ENCODE measurements at regions not wholly inside any gene's neighbourhood (a gene's known extent, or its start where the extent isn't known, plus 50 kb on each side); places are given as distances from the start of the nearest gene placed in this dataset.

- no peak for DNase-seq (ENCODE audit: low read depth in 1 of 2, low spot score in 1 of 2)
- no peaks in the 10 kb centered on the region for H3K27me3 ChIP-seq
- no peaks in the 10 kb centered on the region for H3K4me1 ChIP-seq (ENCODE audit: low read depth)
- H3K4me3 ChIP-seq, result no peak overlapping the region
- H3K36me3 ChIP-seq, result no peaks in the 10 kb centered on the region
- no peak overlapping the region for H3K27ac ChIP-seq
- H3K9me3 ChIP-seq (ENCODE audit: low read depth), result no peaks in the 10 kb centered on the region
- no peak for TF ChIP-seq CTCF (IDR thresholded peaks at IDR 0.05; ENCODE audit: low read depth, low read length)
Observed at GRCh38 chr7:48728799-48729198, 195.5 kb upstream of the CDC14C start.

- Histone ChIP-seq H3K27me3 (no peaks in the 10 kb centered on the region), H3K4me3 (no peak overlapping the region), H3K27ac (no peak overlapping the region), H3K4me1 (ENCODE audit: low read depth) (no peaks in the 10 kb centered on the region), H3K9me3 (ENCODE audit: low read depth) (no peaks in the 10 kb centered on the region), H3K36me3 (no peaks in the 10 kb centered on the region)
- no peak for DNase-seq (ENCODE audit: low read depth in 1 of 2, low spot score in 1 of 2)
- no peak for TF ChIP-seq CTCF (IDR thresholded peaks at IDR 0.05; ENCODE audit: low read depth, low read length)
Observed at GRCh38 chr7:48734695-48735406, 189.5 kb upstream of the CDC14C start.

- Histone ChIP-seq H3K36me3 (no peaks in the 10 kb centered on the region), H3K27me3 (no peaks in the 10 kb centered on the region), H3K9me3 (ENCODE audit: low read depth) (no peaks in the 10 kb centered on the region), H3K4me1 (ENCODE audit: low read depth) (no peaks in the 10 kb centered on the region), H3K4me3 (no peak overlapping the region), H3K27ac (no peak overlapping the region)
- DNase-seq (ENCODE audit: low read depth in 1 of 2, low spot score in 1 of 2), result no peak
- no peak for TF ChIP-seq CTCF (IDR thresholded peaks at IDR 0.05; ENCODE audit: low read depth, low read length)
Observed at GRCh38 chr7:48741545-48741944, 182.8 kb upstream of the CDC14C start.

GRCh38 chr7:48742079-48742798 lies 182.1 kb upstream of the CDC14C start:
- no peaks in the 10 kb centered on the region for H3K9me3 ChIP-seq (ENCODE audit: low read depth)
- no peak for DNase-seq (ENCODE audit: low read depth in 1 of 2, low spot score in 1 of 2)
- no peak for TF ChIP-seq CTCF (IDR thresholded peaks at IDR 0.05; ENCODE audit: low read depth, low read length)
- H3K4me3 ChIP-seq, result no peak overlapping the region
- H3K4me1 ChIP-seq (ENCODE audit: low read depth), result no peaks in the 10 kb centered on the region
- H3K36me3 ChIP-seq, result no peaks in the 10 kb centered on the region
- no peak overlapping the region for H3K27ac ChIP-seq
- H3K27me3 ChIP-seq, result no peaks in the 10 kb centered on the region

DNA sequence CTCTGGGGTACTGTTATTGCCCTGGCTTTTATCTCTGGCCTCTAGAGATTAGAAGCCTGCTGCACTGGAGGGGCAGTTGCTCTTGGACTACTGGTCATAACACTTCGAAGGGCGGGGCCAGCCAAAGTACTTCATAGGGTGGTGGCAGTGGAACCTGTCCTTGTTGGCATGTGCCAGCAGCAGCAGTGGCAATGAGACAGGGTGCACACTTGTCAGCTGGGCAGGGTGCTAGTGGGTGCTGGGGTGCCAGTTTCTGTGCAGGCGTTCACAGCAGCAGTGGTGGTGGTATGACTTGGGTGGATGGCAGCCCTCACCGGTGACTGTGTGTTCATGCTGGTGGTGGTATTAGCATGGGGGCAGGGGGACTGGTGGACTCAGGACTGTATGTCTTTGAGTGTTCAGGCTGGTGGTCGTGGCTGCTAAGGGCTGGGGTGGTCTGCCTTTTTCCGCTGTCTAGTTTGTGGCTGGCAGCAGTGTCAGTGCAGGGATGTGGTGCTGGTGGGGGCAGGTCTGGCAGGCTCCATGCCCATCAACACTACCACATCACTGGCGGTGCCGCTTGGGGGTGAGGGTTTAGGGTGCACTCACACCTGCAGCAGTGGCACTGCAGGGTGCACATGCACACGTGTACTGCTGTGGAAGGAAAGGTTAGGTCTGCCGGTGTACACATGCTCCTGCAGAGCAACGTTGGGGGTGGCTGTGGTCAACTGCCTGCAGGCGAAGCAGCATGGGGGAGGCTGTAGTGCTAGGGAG lies 176.1 kb upstream of the CDC14C start:
- no peaks in the 10 kb centered on the region for H3K9me3 ChIP-seq (ENCODE audit: low read depth)
- H3K4me3 ChIP-seq, result no peak overlapping the region
- H3K27me3 ChIP-seq, result no peaks in the 10 kb centered on the region
- H3K36me3 ChIP-seq, result no peaks in the 10 kb centered on the region
- H3K27ac ChIP-seq, result no peak overlapping the region
- no peaks in the 10 kb centered on the region for H3K4me1 ChIP-seq (ENCODE audit: low read depth)
- no peak for DNase-seq (ENCODE audit: low read depth in 1 of 2, low spot score in 1 of 2)
- TF ChIP-seq CTCF (IDR thresholded peaks at IDR 0.05; ENCODE audit: low read depth, low read length), result no peak

Data from cardiac muscle cell (in vitro differentiated cells and primary cell).